ENCODE measurements at regions not wholly inside any gene's neighbourhood (a gene's known extent, or its start where the extent isn't known, plus 50 kb on each side); places are given as distances from the start of the nearest gene placed in this dataset.

DNA sequence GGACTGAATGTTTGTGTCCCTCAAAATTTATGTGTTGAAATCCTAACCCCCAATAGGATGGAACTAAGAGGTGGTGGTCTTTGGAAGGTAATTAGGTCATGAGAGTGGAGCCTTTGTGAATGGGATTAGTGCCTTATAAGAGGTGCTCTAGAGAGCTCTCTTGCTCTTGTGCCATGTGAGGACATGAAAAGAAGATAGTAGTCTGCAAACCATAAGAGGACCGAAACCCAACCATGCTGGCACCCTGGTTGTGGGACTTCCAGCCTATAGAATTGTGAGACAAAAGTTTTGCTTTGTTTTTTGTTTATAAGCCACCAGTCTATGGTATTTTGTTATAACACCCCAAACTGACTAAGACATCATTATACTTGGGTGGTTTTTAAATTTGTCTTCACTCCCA, 417.1 kb downstream of the ANKRD50 start:
- Mint-ChIP-seq H3K27ac (ENCODE audit: unreplicated experiment) (no peak overlapping the region), H3K27me3 (ENCODE audit: low read depth) (no peaks in the 10 kb centered on the region), H3K4me1 (no peaks in the 10 kb centered on the region), H3K4me3 (no peak overlapping the region), H3K9me3 (peaks cover 4% of the 10 kb centered on the region), H3K36me3 (ENCODE audit: low read depth) (no peaks in the 10 kb centered on the region)
- TF ChIP-seq, protein P1, sequence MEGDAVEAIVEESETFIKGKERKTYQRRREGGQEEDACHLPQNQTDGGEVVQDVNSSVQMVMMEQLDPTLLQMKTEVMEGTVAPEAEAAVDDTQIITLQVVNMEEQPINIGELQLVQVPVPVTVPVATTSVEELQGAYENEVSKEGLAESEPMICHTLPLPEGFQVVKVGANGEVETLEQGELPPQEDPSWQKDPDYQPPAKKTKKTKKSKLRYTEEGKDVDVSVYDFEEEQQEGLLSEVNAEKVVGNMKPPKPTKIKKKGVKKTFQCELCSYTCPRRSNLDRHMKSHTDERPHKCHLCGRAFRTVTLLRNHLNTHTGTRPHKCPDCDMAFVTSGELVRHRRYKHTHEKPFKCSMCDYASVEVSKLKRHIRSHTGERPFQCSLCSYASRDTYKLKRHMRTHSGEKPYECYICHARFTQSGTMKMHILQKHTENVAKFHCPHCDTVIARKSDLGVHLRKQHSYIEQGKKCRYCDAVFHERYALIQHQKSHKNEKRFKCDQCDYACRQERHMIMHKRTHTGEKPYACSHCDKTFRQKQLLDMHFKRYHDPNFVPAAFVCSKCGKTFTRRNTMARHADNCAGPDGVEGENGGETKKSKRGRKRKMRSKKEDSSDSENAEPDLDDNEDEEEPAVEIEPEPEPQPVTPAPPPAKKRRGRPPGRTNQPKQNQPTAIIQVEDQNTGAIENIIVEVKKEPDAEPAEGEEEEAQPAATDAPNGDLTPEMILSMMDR (conservative IDR thresholded peaks at IDR 0.05) = no peak
- DNase-seq (ENCODE audit: low read depth, low spot score) = no peak

DNA sequence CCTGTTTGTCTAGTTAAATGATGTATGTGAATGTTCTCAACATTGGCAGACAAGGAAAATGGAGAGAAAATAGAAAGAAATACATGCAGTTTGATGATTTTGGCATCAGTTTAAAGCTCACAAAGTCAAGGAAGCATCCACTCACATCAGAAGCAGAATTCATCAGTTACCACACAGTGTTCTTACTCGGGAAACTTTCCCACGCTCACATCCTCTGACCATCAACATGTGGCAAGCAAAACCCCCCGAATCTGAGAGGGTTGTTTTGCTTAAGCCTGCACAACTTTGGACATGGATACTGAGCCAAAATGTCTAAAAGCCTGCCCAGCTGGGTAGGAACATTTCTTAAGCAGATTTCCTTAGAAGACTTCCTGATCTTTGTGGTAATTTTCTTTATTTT, 407.6 kb downstream of the ANKRD50 start:
- H3K36me3 Mint-ChIP-seq (ENCODE audit: low read depth) = peaks cover 2% of the 10 kb centered on the region
- TF ChIP-seq, protein P1 (conservative IDR thresholded peaks at IDR 0.05) = no peak
- H3K4me1 Mint-ChIP-seq = peaks cover 16% of the 10 kb centered on the region
- no peak overlapping the region for H3K27ac Mint-ChIP-seq (ENCODE audit: unreplicated experiment)
- no peak overlapping the region for H3K4me3 Mint-ChIP-seq
- H3K9me3 Mint-ChIP-seq = no peaks in the 10 kb centered on the region
- DNase-seq (ENCODE audit: low read depth, low spot score) = no peak
- H3K27me3 Mint-ChIP-seq (ENCODE audit: low read depth) = no peaks in the 10 kb centered on the region

- Mint-ChIP-seq H3K36me3 (ENCODE audit: low read depth) (peaks cover 2% of the 10 kb centered on the region), H3K27me3 (ENCODE audit: low read depth) (no peaks in the 10 kb centered on the region), H3K9me3 (no peaks in the 10 kb centered on the region), H3K27ac (ENCODE audit: unreplicated experiment) (no peak overlapping the region), H3K4me3 (no peak overlapping the region), H3K4me1 (peaks cover 16% of the 10 kb centered on the region)
- TF ChIP-seq, protein P1 (conservative IDR thresholded peaks at IDR 0.05) = no peak
- DNase-seq (ENCODE audit: low read depth, low spot score) = no peak
These were observed 406.2 kb downstream of the ANKRD50 start for GRCh38 chr4:124306352-124306751.

GRCh38 chr4:124307143-124307542, 405.4 kb downstream of the ANKRD50 start:
- Mint-ChIP-seq H3K27ac (ENCODE audit: unreplicated experiment) (no peak overlapping the region), H3K27me3 (ENCODE audit: low read depth) (no peaks in the 10 kb centered on the region), H3K4me1 (peaks cover 16% of the 10 kb centered on the region), H3K36me3 (ENCODE audit: low read depth) (peaks cover 2% of the 10 kb centered on the region), H3K9me3 (no peaks in the 10 kb centered on the region), H3K4me3 (no peak overlapping the region)
- TF ChIP-seq, protein P1 (conservative IDR thresholded peaks at IDR 0.05) = no peak
- no peak for DNase-seq (ENCODE audit: low read depth, low spot score)

DNA sequence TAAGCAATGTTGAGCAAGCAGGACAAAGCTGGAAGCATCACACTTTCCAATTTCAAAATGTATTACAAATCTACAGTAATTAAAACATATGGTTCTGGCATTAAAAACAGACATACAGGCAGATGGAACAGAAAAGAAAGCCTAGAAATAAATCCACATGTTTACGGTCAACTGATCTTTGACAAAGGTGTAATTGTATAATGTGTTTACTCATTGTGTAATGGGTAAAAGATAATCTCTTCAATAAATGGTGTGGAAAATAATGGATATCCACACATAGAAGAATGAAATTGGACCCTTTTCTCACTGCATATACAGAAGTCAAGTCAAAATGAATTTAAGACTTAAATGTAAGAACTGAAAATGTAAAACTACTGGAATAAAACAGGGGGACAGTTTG, 394.2 kb downstream of the ANKRD50 start:
- no peaks in the 10 kb centered on the region for H3K36me3 Mint-ChIP-seq (ENCODE audit: low read depth)
- H3K4me1 Mint-ChIP-seq = peaks cover 8% of the 10 kb centered on the region
- H3K27me3 Mint-ChIP-seq (ENCODE audit: low read depth) = no peaks in the 10 kb centered on the region
- H3K4me3 Mint-ChIP-seq = no peak overlapping the region
- no peak for DNase-seq (ENCODE audit: low read depth, low spot score)
- TF ChIP-seq, protein P1 (conservative IDR thresholded peaks at IDR 0.05) = no peak
- no peak overlapping the region for H3K27ac Mint-ChIP-seq (ENCODE audit: unreplicated experiment)
- H3K9me3 Mint-ChIP-seq = peaks cover 3% of the 10 kb centered on the region

DNA sequence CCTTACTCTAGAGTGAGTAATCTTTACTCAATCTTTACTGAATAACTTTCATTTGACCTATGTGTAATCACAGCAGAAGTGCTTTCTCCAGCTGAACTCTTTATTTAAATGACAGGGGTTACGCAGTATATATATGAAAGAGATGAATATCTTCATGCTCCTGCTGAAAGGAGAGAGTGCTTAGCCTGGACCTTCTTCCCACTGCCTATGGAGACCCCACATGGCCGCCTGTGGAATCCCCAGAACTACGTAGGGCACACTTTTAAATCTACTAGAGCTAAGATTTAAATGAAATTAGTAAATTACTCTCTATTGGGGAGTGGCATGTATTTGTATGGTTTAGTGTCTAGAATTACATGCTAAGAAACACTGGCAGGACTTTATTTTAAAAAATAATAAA, 391.2 kb downstream of the ANKRD50 start:
- Mint-ChIP-seq H3K4me1 (peaks cover 15% of the 10 kb centered on the region), H3K36me3 (ENCODE audit: low read depth) (no peaks in the 10 kb centered on the region), H3K27me3 (ENCODE audit: low read depth) (no peaks in the 10 kb centered on the region), H3K9me3 (no peaks in the 10 kb centered on the region), H3K4me3 (no peak overlapping the region), H3K27ac (ENCODE audit: unreplicated experiment) (no peak overlapping the region)
- no peak for DNase-seq (ENCODE audit: low read depth, low spot score)
- TF ChIP-seq, protein P1 (conservative IDR thresholded peaks at IDR 0.05) = no peak
